Activated T-cell treated with anti-CD3 and anti-CD28 coated beads, Interleukin-2, amount 50 U/mL, for 48 hours (primary cell): ENCODE measurements at regions not wholly inside any gene's neighbourhood (a gene's known extent, or its start where the extent isn't known, plus 50 kb on each side); places are given as distances from the start of the nearest gene placed in this dataset.
"Not testable (repeated sequence)": the region's sequence is repeated elsewhere in the genome, so short reads cannot be mapped to it uniquely, and the experiment has no call there.

Experiments used
- DNase-seq, 2 experiments: peaks; one replicate each; pipeline ENCODE4 v3.0.0-alpha.2; 2020

DNA sequence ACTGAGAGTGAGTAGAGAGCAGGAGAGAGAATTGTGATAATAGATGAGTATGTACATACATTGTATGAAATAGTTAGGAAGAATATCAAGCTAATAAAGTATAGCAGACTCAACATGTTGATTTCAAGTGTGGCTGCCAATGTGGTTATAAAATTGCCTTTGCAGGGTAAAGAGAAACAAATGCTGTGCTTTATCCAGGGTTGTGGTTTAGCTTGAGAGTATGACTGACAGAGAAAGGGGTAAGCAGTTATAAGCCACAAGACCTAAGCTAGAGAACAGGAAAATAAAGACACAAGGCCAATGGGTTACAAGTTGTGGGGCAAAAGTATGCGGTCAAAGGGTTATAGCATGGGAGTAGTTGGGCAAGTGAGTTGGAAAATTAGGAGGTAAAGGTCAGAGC lies 1217.5 kb downstream of the DIAPH3 start:
- DNase-seq = no peak

GRCh38 chr13:58949646-58950045 lies 1214.1 kb downstream of the DIAPH3 start:
- DNase-seq = no peak

DNA sequence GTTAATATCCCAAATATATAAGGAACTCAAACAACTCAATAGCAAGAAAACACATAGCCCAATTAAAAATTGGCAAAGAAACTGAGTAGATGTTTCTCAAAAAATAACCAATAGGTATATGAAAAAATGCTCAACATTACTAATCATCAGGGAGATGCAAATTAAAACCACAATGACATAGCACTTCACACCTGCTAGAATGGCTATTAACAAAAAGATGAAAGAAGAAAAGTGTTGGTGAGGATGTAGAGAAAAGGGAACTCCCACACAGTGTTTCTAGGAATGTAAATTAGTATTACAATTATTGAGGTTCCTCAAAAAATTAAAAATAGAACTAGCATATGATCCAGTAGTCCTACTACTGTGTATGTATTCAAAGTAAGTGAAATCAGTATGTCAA lies 1212.8 kb downstream of the DIAPH3 start:
- DNase-seq = no peak

DNA sequence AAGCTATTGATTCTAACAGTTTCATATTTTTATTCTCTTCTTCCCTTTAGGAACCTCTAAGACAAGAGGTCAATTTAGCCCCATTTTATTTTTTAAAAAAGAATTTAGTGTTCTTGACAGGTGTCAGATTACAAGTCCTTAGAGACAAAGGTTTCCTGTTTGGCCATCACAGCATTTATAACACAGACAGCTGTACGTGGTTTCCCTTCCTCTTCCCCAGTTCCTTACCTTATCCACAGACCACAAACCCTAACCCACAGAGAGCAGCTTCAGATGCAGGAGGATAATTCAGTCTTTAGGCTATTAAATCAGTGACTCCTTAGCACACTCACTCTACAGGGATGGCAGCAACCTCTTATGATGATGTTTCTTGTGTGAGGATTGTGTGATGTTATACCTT lies 1210.1 kb downstream of the DIAPH3 start:
- no peak for DNase-seq

DNA sequence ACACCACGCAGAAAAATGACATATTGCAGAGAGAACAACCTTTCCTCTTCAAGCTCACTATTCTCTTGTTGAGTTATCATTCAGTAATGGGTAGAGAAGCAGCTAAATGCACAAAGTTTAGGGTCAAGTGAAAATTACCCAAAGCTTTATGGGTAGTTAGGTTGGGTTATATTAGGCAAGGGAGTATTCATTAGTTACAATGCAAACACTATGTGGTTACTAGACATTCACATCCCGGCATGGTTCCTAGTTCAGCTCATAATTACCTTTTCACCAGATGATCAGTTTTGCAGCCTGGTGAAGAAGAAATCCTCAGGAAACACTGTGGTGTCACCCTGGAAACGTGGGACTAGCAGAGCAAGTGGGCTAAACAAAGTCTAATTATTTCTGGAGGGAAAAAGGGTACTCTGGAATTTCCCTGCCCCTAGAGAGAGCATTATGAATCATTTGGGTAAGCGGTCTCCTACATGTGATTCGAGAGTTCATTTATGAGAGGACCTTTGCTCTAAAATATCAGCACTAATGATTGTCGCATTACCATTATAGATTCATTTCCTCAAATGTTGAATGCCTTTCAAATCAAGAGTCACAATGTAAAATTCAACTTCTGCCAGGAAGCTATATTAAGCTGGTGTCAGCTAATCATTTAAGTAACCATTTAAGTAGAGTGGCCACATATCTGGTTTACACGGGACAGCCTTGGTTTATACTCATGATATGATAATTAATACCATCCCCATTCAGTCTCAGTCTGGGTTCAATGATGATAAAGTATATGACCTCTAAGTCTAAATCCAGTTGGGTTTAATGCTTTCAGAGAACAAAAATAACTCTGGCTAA lies 1208.0 kb downstream of the DIAPH3 start:
- DNase-seq = no peak

DNA sequence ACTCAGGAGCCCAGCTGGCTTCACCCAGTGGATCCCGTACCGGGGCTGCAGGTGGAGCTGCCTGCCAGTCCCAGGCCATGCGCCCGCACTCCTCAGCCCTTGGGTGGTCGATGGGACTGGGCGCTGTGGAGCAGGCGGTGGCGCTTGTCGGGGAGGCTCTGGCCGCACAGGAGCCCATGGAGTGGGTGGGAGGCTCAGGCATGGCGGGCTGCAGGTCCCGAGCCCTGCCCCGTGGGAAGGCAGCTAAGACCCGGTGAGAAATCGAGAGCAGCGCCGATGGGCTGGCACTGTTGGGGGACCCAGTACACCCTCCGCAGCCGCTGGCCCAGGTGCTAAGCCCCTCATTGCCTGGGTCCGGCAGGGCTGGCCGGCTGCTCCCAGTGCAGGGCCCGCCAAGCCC lies 1205.6 kb downstream of the DIAPH3 start:
- not testable (repeated sequence) for DNase-seq

DNA sequence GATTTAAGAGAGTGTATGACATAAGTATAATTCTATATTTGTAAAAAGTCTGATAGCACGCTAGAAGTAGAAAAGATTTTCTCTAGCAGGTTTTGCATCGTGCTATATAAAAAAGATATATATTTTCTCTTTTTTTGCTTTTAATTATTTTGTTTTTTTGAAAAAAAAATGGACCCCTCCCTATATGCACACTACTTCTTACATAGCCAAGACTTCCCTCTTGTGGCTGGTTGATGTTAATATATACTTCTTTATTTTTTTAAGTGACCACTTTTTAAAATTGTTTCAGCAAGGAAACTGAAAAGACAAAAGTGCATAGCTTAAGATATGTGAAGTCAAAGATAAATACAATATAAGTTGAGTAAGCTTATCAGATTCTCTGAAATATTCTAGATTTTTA lies 1202.8 kb downstream of the DIAPH3 start:
- no peak for DNase-seq

GRCh38 chr13:58963321-58963720 lies 1200.4 kb downstream of the DIAPH3 start:
- DNase-seq = no peak

GRCh38 chr13:58964048-58964447 lies 1199.7 kb downstream of the DIAPH3 start:
- no peak for DNase-seq

DNA sequence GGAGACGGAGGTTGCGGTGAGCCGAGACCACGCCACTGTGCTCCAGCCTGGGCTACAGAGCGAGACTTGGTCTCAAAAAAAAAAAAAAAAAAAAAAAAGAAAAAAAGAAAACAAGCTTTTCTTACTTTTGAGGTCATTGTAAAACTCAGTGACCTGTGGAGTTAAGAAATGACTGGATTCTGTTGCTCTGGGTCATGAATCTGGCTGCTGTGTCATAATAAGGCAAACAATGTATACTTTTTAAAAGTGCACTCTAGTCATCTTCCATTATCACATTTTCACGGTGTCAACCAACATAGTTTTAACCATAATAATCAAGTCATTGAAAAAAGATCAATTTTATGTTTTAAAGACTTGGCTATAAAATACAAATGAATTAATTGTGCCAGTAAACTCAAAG lies 1186.6 kb downstream of the DIAPH3 start:
- DNase-seq = no peak

DNA sequence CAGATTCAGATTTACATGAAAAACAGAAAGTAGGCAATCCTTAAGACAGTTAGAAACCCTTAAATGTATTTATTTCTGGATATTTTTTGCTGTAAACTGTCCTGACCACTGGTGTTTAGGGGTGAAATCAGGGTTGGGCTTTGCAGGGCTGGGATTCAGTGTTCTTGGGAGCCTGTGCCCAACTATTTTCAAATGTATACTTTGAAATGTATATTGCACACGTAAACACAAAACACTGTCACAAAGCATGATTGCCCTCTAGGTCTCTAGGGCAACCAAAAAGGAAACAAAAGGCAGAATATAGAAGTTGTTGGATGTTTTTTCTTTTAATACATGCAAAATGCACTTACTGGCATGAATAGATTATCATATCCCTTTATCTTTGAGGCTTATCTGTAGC lies 1185.4 kb downstream of the DIAPH3 start:
- no peak for DNase-seq

GRCh38 chr13:58979851-58980250 lies 1183.9 kb downstream of the DIAPH3 start:
- no peak for DNase-seq

DNA sequence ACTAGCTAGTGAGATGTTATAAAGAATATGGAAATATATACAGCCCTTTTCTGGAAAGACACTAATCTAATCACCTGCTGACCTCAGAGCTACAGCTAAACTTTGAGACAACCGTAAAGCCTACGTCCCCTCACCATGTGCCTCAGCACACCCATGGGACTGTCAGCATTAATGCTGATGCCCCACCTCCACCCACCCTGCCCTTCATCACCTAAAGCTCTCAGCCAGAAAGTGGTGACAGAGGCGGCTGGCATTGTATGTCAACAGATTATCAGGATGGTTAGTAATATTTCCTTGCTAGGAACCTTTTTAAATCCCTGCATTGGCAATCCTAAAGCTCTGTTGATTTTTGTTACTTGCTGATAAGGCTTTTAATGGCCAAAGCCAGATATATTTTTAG lies 1177.9 kb downstream of the DIAPH3 start:
- no peak for DNase-seq

GRCh38 chr13:58989556-58989955 lies 1174.2 kb downstream of the DIAPH3 start:
- no peak for DNase-seq

- DNase-seq = no peak
Observed at GRCh38 chr13:58991826-58992477, 1171.8 kb downstream of the DIAPH3 start.

- DNase-seq = no peak
Observed at GRCh38 chr13:58992478-58993042, 1171.2 kb downstream of the DIAPH3 start.

GRCh38 chr13:58994077-58994476 lies 1169.7 kb downstream of the DIAPH3 start:
- DNase-seq = no peak

- no peak for DNase-seq
Observed at GRCh38 chr13:58994777-58995176, 1169.0 kb downstream of the DIAPH3 start.

GRCh38 chr13:58998716-58999115 lies 1165.0 kb downstream of the DIAPH3 start:
- DNase-seq = no peak

DNA sequence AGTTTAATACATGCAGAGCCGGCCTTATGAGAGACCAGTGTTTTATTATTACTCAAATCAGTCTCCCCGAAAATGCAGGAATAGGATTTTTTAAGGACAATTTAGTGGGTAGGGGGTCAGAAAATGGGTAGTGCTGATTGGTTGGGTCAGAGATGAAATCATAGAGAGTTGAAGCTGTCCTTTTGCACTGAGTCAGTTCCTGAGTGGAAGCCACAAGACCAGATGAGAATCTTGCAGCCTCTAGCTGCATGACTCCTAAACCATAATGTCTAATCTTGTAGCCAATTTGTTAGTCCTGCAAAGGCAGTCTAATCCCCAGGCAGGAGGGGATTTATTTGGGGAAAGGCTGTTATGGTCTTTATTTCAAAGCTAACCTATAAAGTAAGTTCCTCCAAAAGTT lies 1163.9 kb downstream of the DIAPH3 start:
- no peak for DNase-seq

- no peak for DNase-seq
Observed at GRCh38 chr13:59000770-59001169, 1163.0 kb downstream of the DIAPH3 start.

DNA sequence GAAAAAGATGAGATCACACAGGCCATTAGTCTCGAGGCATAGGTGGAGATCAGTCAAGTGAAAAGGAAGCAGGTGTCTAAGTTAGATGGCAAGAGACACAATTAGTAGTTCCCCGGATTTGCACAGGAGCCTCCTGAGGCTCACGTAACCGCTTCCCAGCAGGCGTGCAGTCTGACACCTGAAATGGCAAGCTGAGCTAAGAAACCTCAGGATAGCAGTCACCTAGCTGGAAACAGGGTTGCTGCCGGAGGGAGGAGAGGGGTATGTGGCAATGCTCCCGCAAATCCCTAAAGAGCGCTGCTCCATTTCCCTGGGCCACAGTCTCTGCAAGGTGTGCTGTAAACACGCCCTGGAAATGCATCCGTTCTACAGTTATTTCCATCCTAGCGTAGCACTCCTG lies 1151.0 kb downstream of the DIAPH3 start:
- DNase-seq = no peak

- no peak for DNase-seq
Observed at GRCh38 chr13:59016250-59016649, 1147.5 kb downstream of the DIAPH3 start.

DNA sequence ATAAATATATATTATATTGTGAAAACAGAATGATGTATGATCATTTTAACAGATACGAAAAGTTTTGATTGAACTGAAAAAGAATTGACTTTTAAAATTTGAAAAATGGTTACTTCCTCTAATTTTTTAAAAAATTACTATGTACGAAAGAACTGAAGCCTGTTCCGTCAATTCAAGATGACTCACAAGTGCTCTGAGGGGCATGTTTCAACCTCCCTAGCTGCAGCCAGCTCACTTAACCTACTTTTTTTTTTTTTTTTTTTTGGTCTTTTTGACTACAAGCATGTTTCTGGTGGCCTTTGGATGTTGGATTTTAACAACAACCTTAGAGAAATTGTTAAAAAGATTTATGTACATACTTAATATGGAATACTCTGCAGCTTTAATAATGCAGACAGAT lies 1139.3 kb downstream of the DIAPH3 start:
- DNase-seq = no peak
